KMS-11 (cell line): ENCODE measurements at regions not wholly inside any gene's neighbourhood (a gene's known extent, or its start where the extent isn't known, plus 50 kb on each side); places are given as distances from the start of the nearest gene placed in this dataset.
"Not testable (repeated sequence)": the region's sequence is repeated elsewhere in the genome, so short reads cannot be mapped to it uniquely, and the experiment has no call there.

Experiments
- H2AFZ ChIP-seq: fragments of 200-600 bp; sonication (generic); 2 replicates; pipeline ENCODE4 v1.6.1; 2016; ENCODE audit warnings: antibody characterized with exemption, mixed run types, low read depth
- H3K27ac ChIP-seq: fragments of 200-600 bp; sonication (generic); 2 replicates; pipeline ENCODE4 v1.6.1; 2016; ENCODE audit warnings: mild to moderate bottlenecking, mixed run types
- H3K27me3 ChIP-seq: fragments of 200-600 bp; sonication (generic); 2 replicates; pipeline ENCODE4 v1.6.1; 2017; ENCODE audit warnings: mild to moderate bottlenecking, low read depth, mixed run types, moderate library complexity; ENCODE audit not compliant: insufficient read depth
- H3K36me3 ChIP-seq: fragments of 200-600 bp; sonication (generic); 2 replicates; pipeline ENCODE4 v1.6.1; 2017; ENCODE audit warnings: mild to moderate bottlenecking, mixed run types; ENCODE audit not compliant: insufficient read depth
- H3K4me1 ChIP-seq: fragments of 200-600 bp; sonication (generic); 2 replicates; pipeline ENCODE4 v1.6.1; 2016; ENCODE audit warnings: mild to moderate bottlenecking, low read depth, mixed run types; ENCODE audit not compliant: poor library complexity, severe bottlenecking
- H3K4me2 ChIP-seq: fragments of 200-600 bp; sonication (generic); 2 replicates; pipeline ENCODE4 v1.7.0; 2016; ENCODE audit warnings: mild to moderate bottlenecking, mixed run types
- H3K4me3 ChIP-seq: fragments of 200-600 bp; sonication (generic); IDR thresholded peaks from 2 replicates; pipeline ENCODE4 v1.6.1; 2017; ENCODE audit warnings: low read depth, low read length, mixed read lengths; ENCODE audit not compliant: insufficient read depth
- H3K79me2 ChIP-seq: fragments of 200-600 bp; sonication (generic); 2 replicates; pipeline ENCODE4 v1.6.1; 2016; ENCODE audit warnings: low read depth, mixed run types; ENCODE audit not compliant: insufficient read depth
- H3K9ac ChIP-seq: fragments of 200-600 bp; sonication (generic); 2 replicates; pipeline ENCODE4 v1.6.1; 2016; ENCODE audit warnings: mild to moderate bottlenecking, mixed run types
- H4K20me1 ChIP-seq: fragments of 200-600 bp; sonication (generic); 2 replicates; pipeline ENCODE4 v1.6.1; 2016; ENCODE audit warnings: mild to moderate bottlenecking, mixed run types; ENCODE audit not compliant: insufficient read depth
- TF ChIP-seq, protein P1 (sequence below): fragments of 200-600 bp; sonication (generic); conservative IDR thresholded peaks from 2 replicates; pipeline ENCODE4 v1.6.1; 2017; ENCODE audit warnings: low read depth, mild to moderate bottlenecking, antibody characterized with exemption, low read length, moderate library complexity, mixed read lengths

DNA sequence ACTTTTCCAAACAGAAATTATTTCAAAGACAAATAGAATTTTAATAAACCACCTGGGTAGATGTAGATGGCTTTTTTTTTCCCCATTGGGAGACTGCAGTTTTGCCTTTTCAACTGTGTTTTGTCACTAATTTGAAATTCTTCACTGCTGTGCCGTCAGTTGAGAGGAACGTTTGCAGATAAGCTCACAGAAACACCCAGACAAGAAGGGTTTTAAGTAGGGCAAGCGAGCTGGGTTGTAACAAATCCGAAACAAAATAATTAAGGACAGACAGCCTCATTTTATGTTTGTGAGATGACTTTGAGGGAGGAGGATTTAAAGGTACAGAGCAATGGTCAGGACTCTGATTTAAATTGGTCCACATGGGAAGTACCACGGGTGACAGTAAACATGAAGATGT, 155.1 kb upstream of the NTRK2 start:
- Histone ChIP-seq H3K27me3 (no peaks in the 10 kb centered on the region), H3K79me2 (no peaks in the 10 kb centered on the region), H3K36me3 (no peaks in the 10 kb centered on the region), H3K4me1 (no peaks in the 10 kb centered on the region), H3K9ac (no peak overlapping the region), H2AFZ (no peak overlapping the region), H3K27ac (no peak overlapping the region), H3K4me2 (no peak overlapping the region), H4K20me1 (no peaks in the 10 kb centered on the region), H3K4me3 (no peak overlapping the region)
- TF ChIP-seq, protein P1, sequence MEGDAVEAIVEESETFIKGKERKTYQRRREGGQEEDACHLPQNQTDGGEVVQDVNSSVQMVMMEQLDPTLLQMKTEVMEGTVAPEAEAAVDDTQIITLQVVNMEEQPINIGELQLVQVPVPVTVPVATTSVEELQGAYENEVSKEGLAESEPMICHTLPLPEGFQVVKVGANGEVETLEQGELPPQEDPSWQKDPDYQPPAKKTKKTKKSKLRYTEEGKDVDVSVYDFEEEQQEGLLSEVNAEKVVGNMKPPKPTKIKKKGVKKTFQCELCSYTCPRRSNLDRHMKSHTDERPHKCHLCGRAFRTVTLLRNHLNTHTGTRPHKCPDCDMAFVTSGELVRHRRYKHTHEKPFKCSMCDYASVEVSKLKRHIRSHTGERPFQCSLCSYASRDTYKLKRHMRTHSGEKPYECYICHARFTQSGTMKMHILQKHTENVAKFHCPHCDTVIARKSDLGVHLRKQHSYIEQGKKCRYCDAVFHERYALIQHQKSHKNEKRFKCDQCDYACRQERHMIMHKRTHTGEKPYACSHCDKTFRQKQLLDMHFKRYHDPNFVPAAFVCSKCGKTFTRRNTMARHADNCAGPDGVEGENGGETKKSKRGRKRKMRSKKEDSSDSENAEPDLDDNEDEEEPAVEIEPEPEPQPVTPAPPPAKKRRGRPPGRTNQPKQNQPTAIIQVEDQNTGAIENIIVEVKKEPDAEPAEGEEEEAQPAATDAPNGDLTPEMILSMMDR: no peak

DNA sequence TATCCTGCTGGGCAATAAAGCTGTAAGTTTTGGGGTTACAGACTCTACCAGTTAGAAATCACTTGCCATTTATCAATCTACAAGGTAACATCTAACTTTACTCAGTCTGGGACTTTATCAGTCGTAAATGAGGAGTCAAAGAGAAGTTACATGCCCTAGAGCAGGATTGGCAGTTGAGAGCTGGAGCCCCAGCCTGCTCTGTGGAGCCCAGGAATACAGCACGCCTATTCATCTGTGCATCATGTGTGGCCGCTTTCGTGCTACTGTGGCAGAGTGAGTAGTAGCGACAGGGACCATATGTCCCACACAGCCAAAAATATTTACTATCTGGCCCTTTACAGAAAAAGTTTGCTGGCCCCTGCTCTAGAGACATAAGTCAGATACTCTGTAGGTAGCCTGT, 152.5 kb upstream of the NTRK2 start:
- no peaks in the 10 kb centered on the region for H3K36me3 ChIP-seq
- H3K4me3 ChIP-seq: no peak overlapping the region
- no peak overlapping the region for H2AFZ ChIP-seq
- H3K27ac ChIP-seq: no peak overlapping the region
- H3K27me3 ChIP-seq: no peaks in the 10 kb centered on the region
- no peaks in the 10 kb centered on the region for H3K79me2 ChIP-seq
- H3K4me1 ChIP-seq: no peaks in the 10 kb centered on the region
- TF ChIP-seq, protein P1: no peak
- no peak overlapping the region for H3K9ac ChIP-seq
- no peak overlapping the region for H3K4me2 ChIP-seq
- H4K20me1 ChIP-seq: no peaks in the 10 kb centered on the region

DNA sequence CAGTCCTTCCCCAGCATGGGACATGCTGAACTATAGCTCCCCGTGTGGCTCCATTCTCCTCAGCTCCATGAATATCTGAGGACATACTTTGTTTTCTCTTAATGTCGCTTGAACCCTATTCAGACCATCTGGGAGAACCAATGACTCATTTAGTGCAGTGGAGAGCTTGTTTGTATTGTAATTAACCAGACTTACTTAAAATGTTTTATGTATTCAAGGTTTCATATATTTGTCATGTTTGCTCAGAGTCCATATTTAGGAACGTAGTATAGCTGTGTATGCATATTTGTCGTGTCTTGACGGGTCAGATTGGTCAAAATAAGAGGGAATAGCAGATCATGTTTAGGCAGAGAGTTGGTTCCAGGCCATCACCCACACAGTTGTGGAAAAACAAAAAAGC, 150.1 kb upstream of the NTRK2 start:
- Histone ChIP-seq H3K79me2 (no peaks in the 10 kb centered on the region), H4K20me1 (no peaks in the 10 kb centered on the region), H3K9ac (no peak overlapping the region), H3K4me1 (no peaks in the 10 kb centered on the region), H3K27ac (no peak overlapping the region), H3K36me3 (no peaks in the 10 kb centered on the region), H2AFZ (no peak overlapping the region), H3K27me3 (no peaks in the 10 kb centered on the region), H3K4me3 (no peak overlapping the region), H3K4me2 (no peak overlapping the region)
- TF ChIP-seq, protein P1: no peak

DNA sequence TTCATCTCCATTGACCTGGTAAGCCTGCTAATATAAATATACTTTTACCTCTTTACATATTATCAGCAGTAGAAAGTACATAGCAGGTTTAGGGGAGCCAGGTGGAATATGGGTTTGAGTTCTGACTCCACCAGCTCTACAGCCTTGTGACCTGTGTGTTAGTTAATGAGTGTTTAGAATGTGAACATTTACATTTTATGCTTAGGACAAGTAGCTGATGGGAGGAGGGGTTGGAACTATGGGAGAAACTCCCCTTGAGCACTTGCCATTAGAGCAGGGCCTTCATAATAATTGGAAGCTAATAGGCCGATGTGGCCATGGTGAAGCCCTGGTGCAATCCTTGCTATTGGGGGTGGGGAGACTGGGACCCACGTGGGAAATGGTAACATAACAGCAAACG, 148.3 kb upstream of the NTRK2 start:
- Histone ChIP-seq H4K20me1 (no peaks in the 10 kb centered on the region), H3K4me2 (no peak overlapping the region), H3K4me1 (no peaks in the 10 kb centered on the region), H2AFZ (no peak overlapping the region), H3K9ac (no peak overlapping the region), H3K27me3 (no peaks in the 10 kb centered on the region), H3K36me3 (no peaks in the 10 kb centered on the region), H3K4me3 (no peak overlapping the region), H3K27ac (no peak overlapping the region), H3K79me2 (no peaks in the 10 kb centered on the region)
- TF ChIP-seq, protein P1: no peak

DNA sequence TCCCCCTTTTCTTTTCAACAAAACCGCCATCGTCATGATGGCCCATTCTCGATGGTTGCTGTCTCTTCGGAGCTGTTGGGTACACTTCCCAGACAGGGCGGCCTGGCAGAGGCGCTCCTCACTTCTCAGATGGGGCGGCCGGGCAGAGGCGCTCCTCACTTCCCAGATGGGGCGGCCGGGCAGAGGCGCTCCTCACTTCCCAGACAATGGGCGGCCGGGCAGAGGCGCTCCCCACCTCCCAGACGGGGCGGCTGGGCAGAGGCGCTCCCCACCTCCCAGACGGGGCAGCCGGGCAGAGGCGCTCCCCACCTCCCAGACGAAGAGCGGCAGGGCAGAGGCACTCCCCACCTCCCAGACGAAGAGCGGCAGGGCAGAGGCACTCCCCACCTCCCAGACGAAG, 143.3 kb upstream of the NTRK2 start:
- H3K36me3 ChIP-seq, H3K27me3 ChIP-seq, H2AFZ ChIP-seq, H3K4me1 ChIP-seq, H3K4me3 ChIP-seq, H3K9ac ChIP-seq, H3K4me2 ChIP-seq, H4K20me1 ChIP-seq, H3K79me2 ChIP-seq, H3K27ac ChIP-seq: not testable (repeated sequence)

DNA sequence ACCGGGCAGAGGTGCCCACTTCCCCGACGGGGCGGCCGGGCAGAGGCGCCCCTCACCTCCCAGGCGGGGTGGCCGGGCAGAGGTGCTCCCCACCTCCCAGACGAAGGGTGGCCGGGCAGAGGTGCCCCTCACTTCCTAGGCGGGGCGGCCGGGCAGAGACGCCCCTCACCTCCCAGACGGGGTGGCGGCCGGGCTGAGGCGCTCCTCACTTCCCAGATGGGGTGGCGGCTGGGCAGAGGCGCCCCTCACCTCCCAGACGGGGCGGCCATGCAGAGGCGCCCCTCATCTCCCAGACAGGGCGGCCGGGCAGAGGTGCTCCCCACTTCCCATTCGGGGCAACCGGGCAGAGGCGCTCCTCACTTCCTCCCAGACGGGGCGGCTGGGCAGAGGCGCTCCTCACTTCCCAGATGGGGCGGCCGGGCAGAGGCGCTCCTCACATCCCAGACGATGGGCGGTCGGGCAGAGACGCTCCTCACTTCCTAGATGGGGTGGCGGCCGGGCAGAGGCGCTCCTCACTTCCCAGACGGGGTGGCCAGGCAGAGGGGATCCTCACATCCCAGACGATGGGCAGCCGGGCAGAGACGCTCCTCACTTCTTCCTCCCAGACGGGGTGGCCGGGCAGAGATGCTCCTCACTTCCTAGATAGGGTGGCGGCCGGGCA, 142.3 kb upstream of the NTRK2 start:
- not testable (repeated sequence) for H3K36me3 ChIP-seq, H2AFZ ChIP-seq, H3K79me2 ChIP-seq, H3K4me1 ChIP-seq, H3K9ac ChIP-seq, H3K4me3 ChIP-seq, H3K27me3 ChIP-seq, H3K27ac ChIP-seq, H3K4me2 ChIP-seq, H4K20me1 ChIP-seq

DNA sequence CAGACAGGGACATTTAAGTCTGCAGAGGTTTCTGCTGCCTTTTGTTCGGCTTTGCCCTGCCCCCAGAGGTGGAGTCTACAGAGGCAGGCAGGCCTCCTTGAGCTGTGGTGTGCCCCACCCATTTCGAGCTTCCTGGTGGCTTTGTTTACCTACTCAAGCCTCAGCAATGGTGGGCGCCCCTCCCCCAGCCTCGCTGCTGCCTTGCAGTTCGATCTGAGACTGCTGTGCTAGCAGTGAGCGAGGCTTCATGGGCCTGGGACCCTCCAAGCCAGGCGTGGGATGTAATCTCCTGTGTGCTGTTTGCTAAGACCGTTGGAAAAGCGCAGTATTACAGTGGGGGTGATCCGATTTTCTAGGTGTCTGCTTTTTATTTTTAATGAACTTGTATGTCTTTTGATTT, 133.6 kb upstream of the NTRK2 start:
- H3K4me1 ChIP-seq, H3K27ac ChIP-seq, H3K27me3 ChIP-seq, H3K36me3 ChIP-seq, H3K4me2 ChIP-seq, H4K20me1 ChIP-seq, H3K79me2 ChIP-seq, H2AFZ ChIP-seq, H3K9ac ChIP-seq, H3K4me3 ChIP-seq: not testable (repeated sequence)
